ENCODE measurements at regions not wholly inside any gene's neighbourhood (a gene's known extent, or its start where the extent isn't known, plus 50 kb on each side); places are given as distances from the start of the nearest gene placed in this dataset.

- no peaks in the 10 kb centered on the region for H4K20me1 ChIP-seq (replicated peaks; ENCODE audit: control insufficient read depth, extremely low read depth, insufficient read depth, low read length)
- dilution Hi-C loops (cut with MboI; ENCODE audit: extremely low pct_ligation_motif_present, low sequenced_read_pairs) = no loop called here
- H3K9me1 ChIP-seq (replicated peaks; ENCODE audit: control insufficient read depth, extremely low read depth, insufficient read depth, low read length) = no peaks in the 10 kb centered on the region
- no peaks in the 10 kb centered on the region for H3K9me3 ChIP-seq (replicated peaks; ENCODE audit: control insufficient read depth, insufficient read depth, low read length)
- intact Hi-C loops (cut with micrococcal nuclease) = no loop called here
- no peak overlapping the region for H3K4me3 ChIP-seq (replicated peaks in 1 of 3; ENCODE audit: insufficient read depth in 1 of 3, low read depth in 1 of 3, low read length in 3 of 3)
- CTCF ChIA-PET = interaction anchor here (0.5 to 2.4 kb wide), 3 partner anchors 12 to 198 kb away, joined by 4 to 6 read pairs (median 4); no protein-coding TSS in a partner anchor
- no peak overlapping the region for H2AFZ ChIP-seq (ENCODE audit: low read depth, low read length)
- no peak overlapping the region for H3K27ac ChIP-seq (ENCODE audit: insufficient read depth, low read depth, low read length)
- H3K9ac ChIP-seq (replicated peaks; ENCODE audit: extremely low read depth, insufficient read depth, low read length) = no peak overlapping the region
- no peak for TF ChIP-seq GATA2 (IDR thresholded peaks at IDR 0.05; ENCODE audit: insufficient read depth, insufficient read length, low read depth, low read length)
- no peak for TF ChIP-seq MYC (IDR thresholded peaks at IDR 0.05; ENCODE audit: low read depth, low read length)
- no peak for TF ChIP-seq MAX (IDR thresholded peaks at IDR 0.05; ENCODE audit: insufficient read depth, insufficient read length)
- TF ChIP-seq POLR2AphosphoS5 (IDR thresholded peaks at IDR 0.05; ENCODE audit: insufficient read depth, low read depth, low read length) = no peak
- no peak for TF ChIP-seq CTCF (IDR thresholded peaks at IDR 0.05; ENCODE audit: extremely low read depth in 1 of 2, insufficient read depth in 1 of 2, low read depth in 1 of 2, low read length in 2 of 2)
- no peak for TF ChIP-seq POLR2A (IDR thresholded peaks at IDR 0.05; ENCODE audit: low read depth, low read length)
- no peak for TF ChIP-seq FOS (IDR thresholded peaks at IDR 0.05; ENCODE audit: borderline replicate concordance, insufficient read depth, low read length)
- no peak for TF ChIP-seq JUN (IDR thresholded peaks at IDR 0.05; ENCODE audit: borderline replicate concordance, insufficient read depth, insufficient read length, low read depth)
- no peak for TF ChIP-seq EZH2 (IDR thresholded peaks at IDR 0.05; ENCODE audit: borderline replicate concordance, low read depth, low read length, severe bottlenecking)
- FAIRE-seq (no peak), DNase-seq (ENCODE audit: low read depth, low spot score) (no peak)
- POLR2A ChIA-PET = no interaction called here
- BruUV-seq (replicated peaks) = no TSS peak
- H3K27me3 ChIP-seq (ENCODE audit: control insufficient read depth in 2 of 2, insufficient read depth in 2 of 2, low read length in 2 of 2) = no peaks in the 10 kb centered on the region
- no peak overlapping the region for H3K4me2 ChIP-seq (ENCODE audit: insufficient read depth, low read length)
- H3K4me1 ChIP-seq (ENCODE audit: control insufficient read depth, extremely low read depth, insufficient read depth, low read length) = peaks cover 7% of the 10 kb centered on the region
- peaks cover 3 to 6% of the 10 kb centered on the region in 2 experiments for H3K36me3 ChIP-seq (ENCODE audit: control insufficient read depth in 2 of 2, extremely low read depth in 1 of 2, insufficient read depth in 2 of 2, low read length in 2 of 2)
- H3K79me2 ChIP-seq (ENCODE audit: control insufficient read depth, insufficient read depth, low read length) = peaks cover under 1% of the 10 kb centered on the region
Measured at GRCh38 chr3:72375237-72376076, 472.8 kb downstream of the SHQ1 start.

Data from endothelial cell of umbilical vein (primary cell).